BLaER1 (cell line): ENCODE measurements at regions not wholly inside any gene's neighbourhood (a gene's known extent, or its start where the extent isn't known, plus 50 kb on each side); places are given as distances from the start of the nearest gene placed in this dataset.

Source experiments
- H3K27ac ChIP-seq: shearing (Covaris generic); formaldehyde crosslinking; 2 replicates; pipeline ENCODE4 v1.8.1; 2022
- H3K27me3 ChIP-seq: shearing (Covaris generic); formaldehyde crosslinking; 2 replicates; pipeline ENCODE4 v1.8.1; 2022
- H3K36me3 ChIP-seq: shearing (Covaris generic); formaldehyde crosslinking; 2 replicates; pipeline ENCODE4 v1.8.1; 2022
- H3K4me1 ChIP-seq: shearing (Covaris generic); formaldehyde crosslinking; 2 replicates; pipeline ENCODE4 v1.8.1; 2022
- H3K4me2 ChIP-seq: shearing (Covaris generic); formaldehyde crosslinking; 2 replicates; pipeline ENCODE4 v1.8.1; 2022
- H3K4me3 ChIP-seq: shearing (Covaris generic); formaldehyde crosslinking; 2 replicates; pipeline ENCODE4 v1.8.1; 2022
- H3K9ac ChIP-seq: shearing (Covaris generic); formaldehyde crosslinking; 2 replicates; pipeline ENCODE4 v1.8.1; 2022
- H3K9me3 ChIP-seq: shearing (Covaris generic); formaldehyde crosslinking; 2 replicates; pipeline ENCODE4 v1.8.1; 2022
- H4K20me1 ChIP-seq: shearing (Covaris generic); formaldehyde crosslinking; 2 replicates; pipeline ENCODE4 v1.8.1; 2022
- Cebpa-rat ChIP-seq: shearing (Covaris generic); IDR thresholded peaks from 2 replicates; pipeline ENCODE4 v1.8.1; 2022

GRCh38 chr12:91241756-91242155 lies 59.1 kb upstream of the DCN start:
- H3K9ac ChIP-seq = no peak overlapping the region
- no peak overlapping the region for H3K4me3 ChIP-seq
- no peaks in the 10 kb centered on the region for H3K36me3 ChIP-seq
- H3K4me1 ChIP-seq = no peaks in the 10 kb centered on the region
- 0 out of 2 replicates have a peak, but pooled peaks cover 6% of the 10 kb centered on the region for H3K9me3 ChIP-seq
- TF ChIP-seq Cebpa-rat = no peak
- no peak overlapping the region for H3K4me2 ChIP-seq
- no peak overlapping the region for H3K27ac ChIP-seq
- H3K27me3 ChIP-seq = no peaks in the 10 kb centered on the region
- H4K20me1 ChIP-seq = no peaks in the 10 kb centered on the region

DNA sequence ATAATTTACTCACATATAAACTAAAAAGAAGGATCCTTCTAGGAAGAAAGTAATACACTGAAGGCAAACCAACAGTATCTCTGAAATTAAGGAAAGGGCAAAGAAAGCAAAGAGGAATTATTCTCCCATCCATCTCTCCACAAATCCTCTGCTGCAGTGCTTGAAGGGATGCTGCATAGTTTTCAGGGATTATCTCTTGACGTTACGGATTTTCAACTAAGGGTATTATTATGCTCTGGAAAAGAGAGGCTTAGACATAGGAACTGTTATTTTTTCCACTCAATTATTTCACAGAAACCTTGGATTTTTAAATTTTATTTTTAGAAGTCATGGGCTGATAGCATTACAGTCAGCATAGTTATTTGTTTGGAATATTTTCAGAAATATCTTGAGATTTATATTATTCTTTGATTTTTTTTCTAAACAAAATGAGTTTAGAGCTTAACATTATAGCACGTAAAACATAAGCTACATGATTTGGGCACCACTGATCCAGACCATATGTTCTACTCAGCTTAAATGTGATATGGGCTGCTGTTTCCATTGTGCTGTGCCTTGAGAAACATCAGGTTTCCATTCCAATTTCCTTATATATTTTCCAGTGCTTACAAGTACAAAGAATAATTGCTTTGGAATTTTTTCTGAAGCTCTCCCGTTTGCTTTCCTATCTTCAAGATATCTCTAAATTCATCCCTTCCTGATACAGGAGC lies 57.9 kb upstream of the DCN start:
- no peak for TF ChIP-seq Cebpa-rat
- no peaks in the 10 kb centered on the region for H4K20me1 ChIP-seq
- H3K4me2 ChIP-seq = no peak overlapping the region
- no peak overlapping the region for H3K4me3 ChIP-seq
- 0 out of 2 replicates have a peak, but pooled peaks cover 6% of the 10 kb centered on the region for H3K9me3 ChIP-seq
- H3K27ac ChIP-seq = no peak overlapping the region
- no peaks in the 10 kb centered on the region for H3K4me1 ChIP-seq
- H3K27me3 ChIP-seq = no peaks in the 10 kb centered on the region
- no peaks in the 10 kb centered on the region for H3K36me3 ChIP-seq
- H3K9ac ChIP-seq = no peak overlapping the region

DNA sequence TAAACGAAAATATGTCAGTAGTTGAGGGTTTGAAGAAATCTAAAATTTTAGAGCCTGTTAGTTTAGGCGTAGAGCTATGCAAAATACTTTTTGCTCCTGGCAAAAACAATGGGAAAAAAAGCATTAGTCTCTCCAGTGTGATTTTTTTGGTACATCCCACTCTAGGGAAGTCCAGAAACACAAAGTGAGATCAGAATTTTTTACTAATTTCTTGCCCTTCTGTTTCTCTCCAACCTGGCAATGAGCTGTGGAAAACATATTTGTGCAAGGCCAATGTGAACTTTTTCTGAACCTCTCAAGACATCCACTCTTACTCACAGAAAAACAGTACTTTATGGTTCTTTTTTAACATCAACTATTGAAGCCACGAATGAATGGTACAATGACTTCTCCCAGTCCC lies 56.9 kb upstream of the DCN start:
- Histone ChIP-seq H3K9me3 (0 out of 2 replicates have a peak, but pooled peaks cover 6% of the 10 kb centered on the region), H3K27ac (no peak overlapping the region), H3K4me3 (no peak overlapping the region), H3K9ac (no peak overlapping the region), H3K27me3 (no peaks in the 10 kb centered on the region), H3K36me3 (no peaks in the 10 kb centered on the region), H3K4me2 (no peak overlapping the region), H3K4me1 (no peaks in the 10 kb centered on the region), H4K20me1 (no peaks in the 10 kb centered on the region)
- TF ChIP-seq Cebpa-rat = no peak
